Glutamatergic neuron (in vitro differentiated cells): ENCODE measurements at regions not wholly inside any gene's neighbourhood (a gene's known extent, or its start where the extent isn't known, plus 50 kb on each side); places are given as distances from the start of the nearest gene placed in this dataset.

Source experiments
- DNase-seq: peaks from one replicate; pipeline ENCODE4 v3.0.0; 2022
- H3K27ac Mint-ChIP-seq: one replicate; pipeline ENCODE4 v1.8.0; 2020; ENCODE audit warnings: mild to moderate bottlenecking, mixed read lengths, inconsistent platforms; ENCODE audit not compliant: unreplicated experiment
- H3K27me3 Mint-ChIP-seq: one replicate; pipeline ENCODE4 v1.8.0; 2020; ENCODE audit warnings: mild to moderate bottlenecking, moderate library complexity, mixed read lengths, inconsistent platforms; ENCODE audit not compliant: unreplicated experiment
- H3K36me3 Mint-ChIP-seq: one replicate; pipeline ENCODE4 v1.8.0; 2020; ENCODE audit warnings: mild to moderate bottlenecking, mixed read lengths, inconsistent platforms; ENCODE audit not compliant: unreplicated experiment
- H3K4me1 Mint-ChIP-seq: one replicate; pipeline ENCODE4 v1.8.0; 2020; ENCODE audit warnings: mild to moderate bottlenecking, low read depth, mixed read lengths, inconsistent platforms; ENCODE audit not compliant: unreplicated experiment
- H3K4me3 Mint-ChIP-seq: one replicate; pipeline ENCODE4 v1.8.0; 2020; ENCODE audit warnings: mild to moderate bottlenecking, mixed read lengths, inconsistent platforms; ENCODE audit not compliant: unreplicated experiment
- H3K9me3 Mint-ChIP-seq: one replicate; pipeline ENCODE4 v1.8.0; 2020; ENCODE audit warnings: mild to moderate bottlenecking, moderate library complexity, mixed read lengths, inconsistent platforms; ENCODE audit not compliant: unreplicated experiment
- TF ChIP-seq, protein P1 (sequence below): fragments of 200-600 bp; sonication (generic); IDR thresholded peaks from one replicate; pipeline ENCODE4 v1.5.0; 2021; ENCODE audit not compliant: partially characterized antibody, unreplicated experiment

DNA sequence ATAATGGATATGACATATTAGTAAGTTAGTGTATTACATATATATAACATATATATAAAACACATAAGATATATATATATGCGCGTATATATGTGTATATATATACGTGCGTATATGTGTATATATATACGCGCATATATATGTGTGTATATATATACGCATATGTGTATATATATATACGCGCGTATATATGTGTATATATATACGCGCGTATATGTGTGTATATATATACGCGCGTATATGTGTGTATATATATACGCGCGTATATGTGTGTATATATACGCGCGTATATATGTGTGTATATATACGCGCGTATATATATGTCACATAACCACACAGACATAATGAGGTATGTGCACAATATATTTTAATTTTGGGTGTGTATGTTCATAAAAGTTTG, 327.8 kb downstream of the MEIS1 start:
- TF ChIP-seq, protein P1, sequence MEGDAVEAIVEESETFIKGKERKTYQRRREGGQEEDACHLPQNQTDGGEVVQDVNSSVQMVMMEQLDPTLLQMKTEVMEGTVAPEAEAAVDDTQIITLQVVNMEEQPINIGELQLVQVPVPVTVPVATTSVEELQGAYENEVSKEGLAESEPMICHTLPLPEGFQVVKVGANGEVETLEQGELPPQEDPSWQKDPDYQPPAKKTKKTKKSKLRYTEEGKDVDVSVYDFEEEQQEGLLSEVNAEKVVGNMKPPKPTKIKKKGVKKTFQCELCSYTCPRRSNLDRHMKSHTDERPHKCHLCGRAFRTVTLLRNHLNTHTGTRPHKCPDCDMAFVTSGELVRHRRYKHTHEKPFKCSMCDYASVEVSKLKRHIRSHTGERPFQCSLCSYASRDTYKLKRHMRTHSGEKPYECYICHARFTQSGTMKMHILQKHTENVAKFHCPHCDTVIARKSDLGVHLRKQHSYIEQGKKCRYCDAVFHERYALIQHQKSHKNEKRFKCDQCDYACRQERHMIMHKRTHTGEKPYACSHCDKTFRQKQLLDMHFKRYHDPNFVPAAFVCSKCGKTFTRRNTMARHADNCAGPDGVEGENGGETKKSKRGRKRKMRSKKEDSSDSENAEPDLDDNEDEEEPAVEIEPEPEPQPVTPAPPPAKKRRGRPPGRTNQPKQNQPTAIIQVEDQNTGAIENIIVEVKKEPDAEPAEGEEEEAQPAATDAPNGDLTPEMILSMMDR = no peak
- H3K4me3 Mint-ChIP-seq = no peak overlapping the region
- H3K36me3 Mint-ChIP-seq = no peaks in the 10 kb centered on the region
- no peaks in the 10 kb centered on the region for H3K4me1 Mint-ChIP-seq
- no peak for DNase-seq
- no peaks in the 10 kb centered on the region for H3K9me3 Mint-ChIP-seq
- peaks cover 4% of the 10 kb centered on the region for H3K27me3 Mint-ChIP-seq
- no peak overlapping the region for H3K27ac Mint-ChIP-seq

DNA sequence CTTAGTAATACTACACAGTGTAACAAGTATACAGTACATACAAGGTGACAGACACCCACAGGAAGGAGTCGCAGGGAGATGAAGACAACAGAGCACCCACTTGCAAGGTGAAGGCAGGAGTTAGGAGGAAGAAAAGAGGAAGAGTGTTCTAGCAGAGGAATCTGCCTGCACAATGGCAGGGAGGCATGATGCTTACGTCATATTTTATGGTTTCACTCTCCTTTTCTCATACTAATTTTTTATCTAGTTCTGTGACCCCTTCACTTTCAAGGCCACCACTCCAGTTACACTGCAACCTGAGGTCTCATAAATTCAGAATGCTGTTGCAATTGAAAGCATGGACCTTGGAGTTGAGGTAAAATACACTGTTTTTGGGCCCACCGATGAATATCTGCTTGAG, 331.7 kb downstream of the MEIS1 start:
- Mint-ChIP-seq H3K9me3 (no peaks in the 10 kb centered on the region), H3K27ac (no peak overlapping the region), H3K36me3 (no peaks in the 10 kb centered on the region), H3K4me3 (no peak overlapping the region), H3K27me3 (peaks cover 2% of the 10 kb centered on the region), H3K4me1 (peaks cover 6% of the 10 kb centered on the region)
- TF ChIP-seq, protein P1 = no peak
- DNase-seq = no peak

DNA sequence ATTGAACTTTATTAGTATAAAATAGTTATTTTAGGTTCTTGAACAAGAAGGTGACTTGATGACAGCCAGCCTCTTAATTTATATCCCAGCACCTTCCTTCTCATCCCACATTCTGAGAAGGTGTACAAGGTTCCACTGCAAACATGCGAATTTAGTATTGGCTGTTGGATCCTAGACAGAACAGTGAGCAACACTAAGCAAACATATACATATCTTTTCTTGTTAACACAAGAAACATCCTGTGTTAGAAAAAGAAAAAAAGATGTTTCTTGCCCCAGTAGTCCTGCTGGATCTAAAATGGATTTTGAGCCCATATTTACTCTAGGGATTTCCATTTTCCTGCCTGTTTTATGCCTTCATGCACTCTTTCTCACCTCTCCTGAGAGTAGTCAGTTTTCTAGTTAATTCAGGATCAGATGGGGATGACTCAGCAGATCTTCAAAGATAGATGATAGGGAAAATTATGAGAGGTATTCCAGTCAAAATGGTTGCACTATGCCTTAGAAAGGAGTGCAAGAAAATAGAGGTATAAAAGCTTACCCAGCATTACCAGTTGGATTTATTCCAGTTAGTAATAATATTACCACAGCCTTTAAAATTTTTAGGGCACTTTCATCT, 336.5 kb downstream of the MEIS1 start:
- peaks cover 2% of the 10 kb centered on the region for H3K27me3 Mint-ChIP-seq
- H3K4me1 Mint-ChIP-seq = peaks cover 7% of the 10 kb centered on the region
- H3K9me3 Mint-ChIP-seq = no peaks in the 10 kb centered on the region
- no peaks in the 10 kb centered on the region for H3K36me3 Mint-ChIP-seq
- no peak overlapping the region for H3K4me3 Mint-ChIP-seq
- no peak for DNase-seq
- TF ChIP-seq, protein P1 = no peak
- H3K27ac Mint-ChIP-seq = no peak overlapping the region

DNA sequence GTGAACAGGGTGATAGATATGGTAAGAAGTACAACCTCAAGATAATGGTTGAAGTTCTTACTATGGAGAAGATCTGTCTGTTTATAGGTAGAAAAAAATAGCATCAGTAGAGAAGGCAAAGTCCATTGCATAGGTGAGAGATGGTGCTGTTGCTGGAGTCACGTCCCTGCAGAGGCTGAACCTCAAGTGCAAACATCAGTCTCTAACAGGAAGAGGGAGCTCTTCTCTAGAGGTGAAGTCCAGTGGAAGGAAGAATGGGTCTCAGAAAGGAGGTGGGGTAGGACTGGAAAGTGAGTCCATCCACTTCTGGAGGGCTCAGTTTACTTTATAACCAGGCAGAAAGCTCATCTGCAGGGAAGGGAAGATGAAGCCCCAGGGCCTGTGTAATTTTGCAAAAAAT, 337.7 kb downstream of the MEIS1 start:
- no peak overlapping the region for H3K27ac Mint-ChIP-seq
- H3K27me3 Mint-ChIP-seq = no peaks in the 10 kb centered on the region
- TF ChIP-seq, protein P1 = no peak
- H3K36me3 Mint-ChIP-seq = peaks cover 5% of the 10 kb centered on the region
- no peak for DNase-seq
- no peaks in the 10 kb centered on the region for H3K9me3 Mint-ChIP-seq
- H3K4me1 Mint-ChIP-seq = peaks cover 7% of the 10 kb centered on the region
- no peak overlapping the region for H3K4me3 Mint-ChIP-seq

DNA sequence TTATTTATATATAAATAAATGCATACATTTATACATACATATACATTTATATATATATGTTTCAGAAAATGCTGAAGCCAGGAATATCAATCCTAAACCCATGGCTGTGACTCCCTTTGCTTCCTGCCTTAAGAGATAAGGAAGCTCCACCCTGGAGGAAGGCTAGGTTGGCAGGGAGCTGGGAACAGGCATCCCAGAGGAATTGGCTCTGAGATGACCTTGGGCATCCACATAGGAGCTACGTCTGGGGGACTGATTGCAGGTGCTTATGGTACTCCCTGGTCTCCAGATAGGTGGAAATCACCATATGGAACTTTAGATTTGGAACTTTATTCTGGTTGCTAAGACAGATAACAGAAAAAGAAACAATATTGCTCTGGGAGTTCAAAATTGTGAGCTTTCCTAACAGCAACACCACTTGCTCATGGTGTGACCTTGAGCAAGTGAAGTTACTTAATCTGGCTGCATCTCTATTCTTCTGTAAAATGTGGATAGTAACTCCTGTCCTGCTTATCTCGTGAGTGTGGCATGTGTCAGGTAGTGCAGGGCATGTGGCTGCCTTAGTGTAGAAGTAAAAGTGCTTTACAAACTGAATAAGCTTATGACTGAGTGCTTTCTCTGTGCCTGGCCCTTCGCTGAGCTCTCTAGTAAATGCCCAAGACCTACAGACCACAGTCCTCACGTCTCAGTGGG, 341.0 kb downstream of the MEIS1 start:
- H3K27me3 Mint-ChIP-seq = no peaks in the 10 kb centered on the region
- DNase-seq = no peak
- TF ChIP-seq, protein P1 = no peak
- no peaks in the 10 kb centered on the region for H3K9me3 Mint-ChIP-seq
- no peak overlapping the region for H3K4me3 Mint-ChIP-seq
- peaks cover 2% of the 10 kb centered on the region for H3K4me1 Mint-ChIP-seq
- H3K27ac Mint-ChIP-seq = no peak overlapping the region
- H3K36me3 Mint-ChIP-seq = peaks cover 5% of the 10 kb centered on the region
